GM18870 (cell line): ENCODE measurements at regions not wholly inside any gene's neighbourhood (a gene's known extent, or its start where the extent isn't known, plus 50 kb on each side); places are given as distances from the start of the nearest gene placed in this dataset.

Experiments
- ATAC-seq: cut with Tn5 transposase; IDR thresholded peaks from one replicate; pipeline ENCODE4 v1.9.1; 2021; ENCODE audit warnings: moderate library complexity; ENCODE audit not compliant: unreplicated experiment

DNA sequence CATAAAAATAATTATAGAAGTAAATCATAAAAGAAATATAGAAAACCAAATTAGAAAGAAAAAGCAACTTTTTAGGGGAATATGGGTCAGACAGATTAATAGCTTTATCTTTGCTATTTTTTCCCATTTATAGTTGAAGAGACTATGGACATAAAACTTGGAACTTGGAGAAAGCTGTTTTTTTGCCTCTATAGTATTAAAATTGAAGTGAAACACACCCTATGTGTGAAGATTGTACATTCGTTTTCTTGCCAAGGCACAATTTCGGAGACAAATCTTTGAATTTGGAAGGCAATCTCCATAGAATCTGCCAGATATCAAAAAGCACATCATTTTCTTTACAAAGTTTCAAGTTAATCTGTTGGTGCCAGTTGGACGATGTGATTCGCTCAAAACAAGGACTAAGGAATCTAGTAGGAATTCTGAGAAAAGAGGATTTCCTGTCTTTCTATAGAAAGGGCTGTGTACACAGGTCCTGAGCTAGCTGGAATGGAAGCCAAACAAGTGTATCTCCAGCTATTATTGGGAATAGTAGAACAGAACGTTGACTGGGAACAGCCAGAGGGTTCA lies 156.3 kb downstream of the SLC7A11 start:
- ATAC-seq = no peak

DNA sequence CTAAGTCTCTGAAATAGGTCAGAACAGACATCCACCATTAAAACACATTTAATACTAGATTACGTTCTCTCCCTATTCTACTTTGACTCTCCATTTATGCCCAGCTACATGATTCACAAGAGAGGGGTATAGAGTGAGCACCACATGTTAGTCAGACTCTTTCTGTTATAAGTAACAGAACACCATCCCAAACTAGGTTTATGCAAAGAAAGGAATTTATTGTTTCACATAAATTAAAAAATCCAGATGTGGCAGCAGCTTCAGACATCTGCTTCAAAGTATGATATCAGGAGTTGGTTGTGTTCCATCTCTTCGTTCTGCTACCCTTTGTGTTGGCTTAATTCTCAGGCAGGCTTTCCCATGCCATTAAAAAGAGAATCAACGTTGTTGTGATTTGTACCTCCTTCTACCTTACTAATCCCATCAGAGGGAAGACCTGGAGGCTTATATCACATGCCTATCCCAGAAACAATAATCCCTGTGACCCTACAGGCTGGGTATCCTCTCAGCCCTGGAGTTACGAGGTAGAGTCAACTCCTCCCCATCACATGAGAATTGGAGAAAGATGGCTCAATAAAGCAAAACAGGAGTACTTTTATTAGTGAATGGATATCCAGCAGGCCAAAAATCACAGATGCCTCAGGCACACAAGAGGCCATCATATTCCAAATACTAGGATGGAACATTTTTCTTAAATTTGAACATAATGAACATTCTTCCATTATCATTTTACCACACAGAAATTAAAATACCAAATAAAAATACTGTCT lies 163.2 kb downstream of the SLC7A11 start:
- ATAC-seq = no peak

DNA sequence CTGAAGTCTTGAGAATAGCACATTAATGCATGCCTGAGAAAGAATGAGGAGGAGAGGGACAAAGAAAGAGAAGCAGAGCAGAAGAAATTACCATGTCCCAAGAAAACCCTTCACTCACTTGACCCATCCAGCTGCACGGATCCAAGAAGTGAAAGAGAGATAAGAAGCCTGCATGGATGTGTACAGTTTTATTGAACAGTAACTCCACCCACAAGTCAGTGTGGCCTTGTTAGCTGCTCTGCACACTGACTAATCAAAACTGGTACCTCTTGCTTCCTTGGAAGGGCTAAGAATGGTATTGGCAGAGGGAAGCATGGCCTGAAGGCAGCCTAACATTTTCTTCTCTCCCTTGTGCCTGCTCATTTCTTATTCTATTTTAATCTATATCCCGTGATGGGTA lies 163.9 kb downstream of the SLC7A11 start:
- no peak for ATAC-seq

DNA sequence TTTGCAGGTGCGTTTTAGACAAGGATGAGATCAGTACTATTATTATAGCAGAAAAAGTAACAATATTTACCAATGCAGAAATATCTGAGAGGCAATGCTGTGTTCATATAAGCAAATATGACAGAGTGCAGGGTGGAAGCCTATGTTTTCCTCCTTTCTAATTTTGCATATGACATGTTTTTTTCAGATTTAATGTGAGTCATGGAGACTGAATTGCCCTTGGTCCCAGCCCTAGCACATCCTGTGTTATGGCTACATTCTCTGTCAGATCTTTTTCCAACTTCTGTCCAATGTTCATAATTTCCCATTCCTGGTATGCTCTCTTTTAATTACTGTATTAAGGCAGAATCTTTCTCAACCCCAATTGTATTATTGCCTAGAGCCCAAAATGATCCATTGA lies 165.6 kb downstream of the SLC7A11 start:
- ATAC-seq = no peak

DNA sequence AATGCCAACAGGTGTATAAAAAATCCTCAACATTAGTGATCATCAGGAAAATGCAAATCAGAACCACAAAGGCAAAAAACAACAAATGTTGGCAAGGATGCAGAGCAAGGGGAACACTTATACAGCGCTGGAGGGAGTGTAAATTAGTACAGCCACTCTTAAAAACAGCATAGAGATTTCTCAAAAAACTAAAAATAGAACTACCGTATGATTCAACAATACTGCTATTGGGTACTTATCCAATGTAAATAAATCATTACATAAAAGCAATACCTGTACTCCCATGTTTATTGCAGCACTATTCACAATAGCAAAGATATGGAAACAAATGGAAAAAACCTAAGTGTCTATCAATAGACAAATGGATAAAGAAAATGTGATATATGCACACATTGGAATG lies 171.3 kb downstream of the SLC7A11 start:
- ATAC-seq = no peak

DNA sequence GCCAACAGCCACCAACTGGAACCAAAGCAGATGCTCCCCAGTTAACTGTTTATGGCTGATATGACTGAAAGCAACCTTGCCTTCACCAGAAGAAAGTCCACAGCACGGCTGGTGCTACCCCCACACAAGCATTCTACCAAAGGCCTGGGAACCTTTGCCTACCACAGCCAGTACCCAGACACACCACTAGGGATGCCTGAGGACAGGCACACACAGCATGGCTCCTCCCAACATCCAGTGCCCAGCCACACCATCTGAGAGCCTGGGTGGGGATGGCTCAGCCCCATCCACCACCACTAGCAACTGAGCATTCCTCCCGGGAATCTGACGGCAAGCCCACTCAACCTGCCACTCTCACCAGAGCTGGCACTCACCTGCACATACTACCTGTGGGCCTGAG lies 178.6 kb downstream of the SLC7A11 start:
- no peak for ATAC-seq

DNA sequence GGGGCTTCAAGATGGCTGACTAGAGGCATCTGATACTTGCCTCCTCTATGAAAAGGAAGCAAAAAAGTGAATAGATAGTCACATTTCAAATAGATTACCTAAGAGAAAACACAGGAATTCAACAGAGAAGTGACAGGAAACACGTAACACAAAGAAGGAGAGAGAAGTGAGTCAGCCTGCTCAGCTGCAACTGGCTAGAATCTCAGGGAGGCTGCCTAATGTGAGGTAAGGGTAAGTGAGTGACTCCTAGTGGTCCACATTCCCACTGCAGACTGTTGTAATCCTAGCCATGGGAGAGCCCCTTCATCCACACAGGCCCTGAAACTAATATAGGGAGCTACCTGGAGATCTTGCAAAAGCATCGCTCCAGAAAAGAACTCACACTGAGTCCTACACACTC lies 179.2 kb downstream of the SLC7A11 start:
- no peak for ATAC-seq

DNA sequence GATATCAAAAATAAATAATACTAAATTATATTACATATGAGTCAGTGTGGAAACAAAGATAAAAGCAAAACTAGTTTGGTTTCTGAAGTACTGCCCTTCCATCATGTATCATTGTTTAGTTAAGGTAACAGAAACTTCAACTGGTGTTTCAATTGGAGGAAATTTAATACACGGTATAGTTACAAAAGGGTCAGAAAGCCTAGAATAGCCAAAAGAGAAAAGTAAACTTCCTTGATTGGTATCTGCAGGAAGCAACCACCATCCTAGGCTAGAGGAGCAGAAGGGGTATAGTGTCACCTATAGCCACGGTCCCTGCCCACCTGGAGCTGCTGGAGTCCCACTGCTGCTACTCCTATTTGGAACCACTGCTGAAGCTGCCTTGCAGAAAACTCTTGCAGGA lies 185.6 kb downstream of the SLC7A11 start:
- no peak for ATAC-seq

DNA sequence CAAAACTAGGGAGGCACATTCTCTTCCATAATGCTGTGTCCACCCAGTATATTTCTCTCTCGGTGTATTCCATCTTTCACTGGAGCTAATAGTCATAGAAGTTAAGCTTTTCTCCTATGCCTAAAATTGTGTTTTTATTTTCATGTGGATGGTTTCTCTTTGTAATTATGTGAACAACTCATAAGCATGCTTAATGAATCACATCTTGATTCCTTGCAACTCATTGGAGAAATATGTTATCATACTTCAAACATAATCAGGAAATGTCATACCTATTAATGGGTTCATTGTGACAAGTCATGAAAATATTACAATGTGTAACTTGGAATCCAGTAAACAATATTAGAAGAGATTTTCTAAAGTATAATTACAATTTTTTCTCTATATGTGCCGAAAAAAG lies 186.3 kb downstream of the SLC7A11 start:
- ATAC-seq = no peak

DNA sequence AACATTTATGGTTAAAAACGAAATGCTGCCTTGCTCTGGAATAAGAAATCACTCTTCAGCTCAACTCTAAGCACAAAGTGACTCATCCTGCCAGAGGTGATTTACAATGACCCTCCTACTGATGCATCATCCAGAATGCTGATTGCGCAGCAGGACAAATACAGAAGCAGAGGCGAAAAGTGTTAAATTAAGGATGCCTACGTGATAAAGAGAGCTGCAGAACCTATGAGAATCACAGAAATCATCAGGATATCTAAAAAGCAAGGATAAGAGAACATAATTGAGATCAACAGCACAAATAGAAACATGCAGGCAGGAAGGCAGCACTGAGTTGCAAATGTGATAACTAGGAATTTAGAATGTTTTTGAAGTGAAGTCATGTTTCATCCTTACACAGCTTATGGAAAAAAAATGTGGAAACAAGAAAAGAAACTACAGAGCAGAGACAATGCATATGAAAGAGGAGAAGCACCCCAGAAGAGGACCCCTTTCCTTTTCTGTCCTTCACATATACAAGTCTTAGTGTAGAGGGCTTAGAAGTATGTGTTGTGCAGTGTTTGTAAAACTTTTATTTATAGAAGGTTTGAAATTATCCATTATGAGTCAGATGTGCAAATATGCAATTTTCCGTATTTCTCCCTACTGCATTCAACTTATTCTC lies 188.4 kb downstream of the SLC7A11 start:
- ATAC-seq = no peak

DNA sequence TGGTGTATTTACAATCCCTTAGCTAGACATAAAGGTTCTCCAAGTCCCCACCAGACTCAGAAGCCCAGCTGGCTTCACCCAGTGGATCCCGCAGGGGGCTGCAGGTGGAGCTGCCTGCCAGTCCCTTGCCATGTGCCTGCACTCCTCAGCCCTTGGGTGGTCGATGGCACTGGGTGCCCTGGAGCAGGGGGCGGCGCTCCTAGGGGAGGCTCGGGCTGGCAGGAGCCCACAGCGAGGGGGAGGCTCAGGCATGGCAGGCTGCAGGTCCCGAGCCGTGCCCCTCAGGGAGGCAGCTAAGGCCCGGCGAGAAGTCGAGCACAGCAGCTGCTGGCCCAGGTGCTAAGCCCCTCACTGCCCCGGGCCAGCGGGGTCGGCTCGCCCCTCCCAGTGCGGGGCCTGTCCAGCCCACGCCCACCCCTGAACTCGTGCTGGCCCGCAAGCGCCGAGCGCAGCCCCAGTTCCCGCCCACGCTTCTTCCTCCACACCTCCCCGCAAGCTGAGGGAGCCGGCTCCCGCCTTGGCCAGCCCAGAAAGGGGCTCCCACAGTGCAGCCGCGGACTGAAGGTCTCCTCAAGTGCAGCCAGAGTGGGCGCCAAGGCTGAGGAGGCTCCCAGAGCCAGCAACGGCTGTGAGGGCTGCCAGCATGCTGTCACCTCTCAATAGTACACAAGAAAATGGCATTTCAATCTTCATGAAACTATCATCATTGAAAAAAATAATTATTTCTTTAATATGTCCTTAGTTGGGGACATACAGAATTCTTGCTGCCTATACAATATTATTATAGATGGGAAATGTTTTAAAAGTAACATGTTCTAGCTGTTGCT lies 189.1 kb downstream of the SLC7A11 start:
- no peak for ATAC-seq

DNA sequence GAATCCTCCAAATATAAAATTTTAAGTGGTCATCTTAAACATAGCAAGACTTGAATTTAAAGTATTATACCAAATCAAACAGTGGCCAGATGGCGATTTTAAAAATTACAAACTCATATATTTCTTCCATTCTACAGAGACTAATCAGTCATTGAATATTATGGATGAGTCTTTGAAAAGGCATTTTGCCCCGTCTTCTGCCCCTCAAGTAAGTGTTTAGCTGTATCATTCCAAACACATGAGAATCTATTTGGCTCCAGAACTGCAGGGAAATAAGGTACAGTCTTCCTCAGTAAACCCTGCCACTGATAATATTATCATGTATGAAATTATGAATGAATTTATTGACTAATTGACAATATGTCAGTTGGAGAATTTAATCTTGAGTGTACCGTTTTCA lies 191.0 kb downstream of the SLC7A11 start:
- no peak for ATAC-seq

DNA sequence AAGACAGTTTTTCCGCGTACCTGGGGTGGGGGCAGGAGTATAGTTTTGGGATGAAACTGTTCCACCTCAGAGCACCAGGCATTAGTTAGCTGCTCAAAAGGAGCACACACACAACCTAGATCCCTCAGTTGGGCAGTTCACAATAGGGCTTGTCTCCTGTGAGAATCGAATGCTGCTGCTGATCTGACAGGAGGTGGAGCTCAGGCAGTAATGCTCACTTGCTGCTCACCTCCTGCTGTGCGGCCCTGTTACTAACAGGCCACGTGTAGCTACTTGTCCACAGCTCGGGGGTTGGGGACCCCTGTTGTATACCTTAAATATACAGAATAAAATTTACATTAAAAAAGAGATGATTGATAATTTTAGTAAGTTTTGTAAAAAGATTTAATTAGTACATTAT lies 191.5 kb downstream of the SLC7A11 start:
- no peak for ATAC-seq

DNA sequence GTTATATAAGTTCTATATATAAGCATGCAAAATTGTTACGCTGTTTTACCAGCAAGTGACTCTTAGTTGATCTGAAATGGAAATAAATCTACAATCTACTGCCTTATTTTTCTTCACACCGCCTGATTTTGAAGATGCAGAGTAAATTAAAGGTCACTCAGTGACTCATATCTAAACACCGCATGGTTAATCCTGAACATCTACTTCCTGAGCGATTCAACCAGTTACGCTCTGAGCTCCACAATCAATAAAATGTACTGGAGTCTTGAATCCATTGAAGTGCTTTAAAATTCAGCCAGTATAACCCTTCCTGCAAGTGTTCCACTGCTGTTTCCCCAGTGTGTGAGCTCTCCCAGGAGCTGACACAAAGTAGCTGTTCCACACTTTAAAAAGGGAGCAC lies 192.8 kb downstream of the SLC7A11 start:
- no peak for ATAC-seq

DNA sequence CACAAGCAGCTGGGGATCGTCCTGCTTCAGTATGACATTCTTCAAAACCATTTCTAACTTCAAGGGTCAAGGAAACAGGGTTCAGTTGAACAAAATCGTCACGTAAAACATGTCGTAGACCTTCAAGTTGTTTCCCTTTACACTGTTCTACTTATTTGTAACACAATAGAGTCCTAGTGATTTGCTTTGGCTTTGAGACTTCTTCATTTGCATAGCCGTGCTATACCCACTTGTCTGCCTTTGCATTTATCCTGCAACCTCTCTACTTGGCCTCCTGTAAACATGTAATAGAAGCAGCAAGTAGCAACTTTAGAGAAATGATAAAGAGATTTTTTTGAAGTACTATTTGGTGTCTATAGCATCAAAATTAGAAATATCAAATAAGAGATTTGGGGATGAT lies 194.9 kb downstream of the SLC7A11 start:
- no peak for ATAC-seq

DNA sequence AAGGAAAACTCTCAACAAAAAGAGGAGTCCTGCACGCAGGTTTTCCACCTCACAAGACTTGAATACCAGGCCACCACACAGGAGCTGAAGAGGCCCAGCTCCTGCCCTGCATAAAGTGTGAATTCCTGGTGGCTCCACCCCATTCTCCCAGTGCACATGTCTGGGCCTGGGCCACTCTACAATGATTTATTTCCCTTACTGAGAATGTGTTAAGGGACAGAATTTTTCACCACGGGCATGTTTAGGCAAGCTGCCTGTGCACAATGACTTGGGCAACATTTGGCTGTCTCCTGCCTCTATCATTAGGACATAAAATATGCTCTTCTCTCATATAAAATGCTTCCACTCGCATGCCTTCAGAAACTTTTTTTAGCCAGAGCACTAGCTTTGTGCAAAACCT lies 197.1 kb downstream of the SLC7A11 start:
- ATAC-seq = no peak

DNA sequence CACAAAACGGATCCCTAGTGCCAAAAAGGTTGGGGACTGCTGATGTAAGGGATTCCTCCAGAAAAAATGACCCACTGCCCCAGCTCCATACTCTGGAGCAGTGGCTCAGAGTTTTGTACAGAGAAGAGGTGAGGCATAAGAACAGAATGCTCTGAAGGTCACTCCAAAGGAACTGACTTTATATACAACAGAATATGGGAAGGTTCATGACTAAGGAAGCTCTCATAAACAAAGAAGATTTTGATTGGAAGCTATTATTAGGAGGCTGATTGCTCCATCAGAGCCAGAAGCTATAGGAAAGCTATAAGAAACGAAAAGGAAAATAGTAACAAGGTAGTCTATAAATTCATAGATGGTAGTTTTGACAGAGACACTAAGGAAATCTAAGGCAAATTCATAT lies 203.1 kb downstream of the SLC7A11 start:
- ATAC-seq = no peak

DNA sequence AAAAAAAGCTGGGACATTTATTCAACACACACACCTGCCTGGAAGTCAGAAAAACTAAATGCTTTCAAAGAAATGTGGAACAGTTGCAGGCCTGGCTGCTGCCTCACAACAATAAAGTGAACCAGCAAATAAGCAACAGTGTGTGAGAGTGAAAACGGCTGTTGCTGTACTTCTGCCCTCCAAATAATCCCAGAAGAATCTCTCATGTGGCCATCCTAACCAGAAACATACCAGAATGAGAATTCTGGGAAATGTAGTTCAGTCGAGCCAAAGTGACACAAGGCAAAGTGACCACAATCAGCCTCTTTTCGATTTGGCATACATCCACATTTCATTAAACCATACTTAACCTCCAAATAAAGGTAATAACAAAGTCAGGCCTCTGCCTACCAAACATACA lies 204.5 kb downstream of the SLC7A11 start:
- ATAC-seq = no peak

DNA sequence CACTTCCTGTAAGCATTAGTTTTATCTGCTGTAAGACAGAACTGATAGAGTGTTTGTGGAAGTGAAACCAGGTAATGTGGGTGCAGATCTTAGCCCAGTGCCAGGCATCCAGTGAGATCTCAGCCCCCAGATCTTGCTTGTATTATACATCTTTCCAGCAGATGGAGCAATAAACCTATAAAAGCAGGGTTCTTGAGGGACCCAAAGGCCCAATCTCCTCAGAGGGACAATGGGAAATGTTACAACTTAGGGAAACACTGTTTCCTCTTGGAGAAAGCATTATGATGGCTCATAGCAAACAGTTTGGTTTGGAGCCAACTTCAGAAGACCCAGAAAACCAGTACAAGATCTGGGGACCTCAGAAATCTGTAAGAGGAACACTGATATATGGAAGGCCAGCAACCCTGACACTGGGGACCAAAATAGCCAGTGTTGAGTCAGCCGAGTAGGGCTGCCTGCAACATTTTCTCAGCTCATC lies 206.3 kb downstream of the SLC7A11 start:
- ATAC-seq = peak; percentile 100

DNA sequence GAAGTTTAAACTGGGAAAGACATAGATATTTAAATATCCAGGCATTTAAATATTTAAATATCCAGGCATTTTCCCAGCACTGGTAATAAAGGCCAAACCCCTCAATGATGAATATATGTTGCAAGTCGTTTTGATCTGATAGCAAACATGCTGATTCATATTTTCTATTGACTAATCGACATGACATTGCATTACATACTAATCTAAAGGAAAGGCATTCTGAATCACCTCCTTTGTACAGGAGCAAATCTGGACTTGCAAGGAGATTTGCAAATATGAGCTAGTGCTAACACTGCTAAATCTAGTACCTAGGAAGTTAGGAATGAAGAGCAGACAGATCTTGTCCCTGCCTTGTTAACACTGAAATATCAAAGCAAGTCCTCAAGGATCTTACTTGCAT lies 207.3 kb downstream of the SLC7A11 start:
- ATAC-seq = no peak

DNA sequence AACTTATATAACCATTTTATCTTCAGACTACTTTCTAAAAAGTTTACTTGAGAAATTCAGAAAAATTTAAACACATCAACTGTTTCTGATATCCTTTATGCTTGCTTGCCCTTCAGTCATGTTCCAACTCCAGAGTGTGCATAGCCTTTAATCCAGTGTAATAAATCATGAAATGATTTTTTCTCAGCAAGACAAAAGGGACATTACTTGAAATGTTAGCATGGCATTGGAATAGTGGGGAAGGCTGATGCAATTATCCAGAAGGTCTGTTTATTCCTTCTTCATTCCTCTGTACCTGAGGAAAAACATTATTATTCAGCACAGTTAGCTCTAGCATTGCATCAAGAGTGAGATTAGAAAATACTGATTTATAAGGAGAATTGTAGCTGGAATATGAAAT lies 209.9 kb downstream of the SLC7A11 start:
- no peak for ATAC-seq
